Tibial nerve (tissue), 3 donors: ENCODE measurements at regions not wholly inside any gene's neighbourhood (a gene's known extent, or its start where the extent isn't known, plus 50 kb on each side); places are given as distances from the start of the nearest gene placed in this dataset.

Source experiments
- CTCF ChIP-seq, 5 experiments: fragments of 200-600 bp in 3 of 5; fragments of 450-650 bp in 2 of 5; sonication (generic) in 3 of 5; IDR thresholded peaks; one replicate each; pipeline ENCODE4 v1.5.1; 2016 to 2019; ENCODE audit warnings: antibody characterized with exemption in 5 of 5, mild to moderate bottlenecking in 3 of 5, moderate library complexity in 2 of 5
- POLR2A ChIP-seq, 2 donors: fragments of 450-650 bp; IDR thresholded peaks; one replicate each; pipeline ENCODE4 v1.6.1; 2017; ENCODE audit warnings: antibody characterized with exemption in 2 of 2, mild to moderate bottlenecking in 2 of 2, moderate library complexity in 2 of 2

- TF ChIP-seq CTCF (IDR thresholded peaks at IDR 0.05) (no peak), POLR2A (IDR thresholded peaks at IDR 0.05) (no peak)
These were observed 99.3 kb upstream of the ZNF366 start for GRCh38 chr5:72606525-72606924.
